Hepatocyte (in vitro differentiated cells): ENCODE measurements at regions not wholly inside any gene's neighbourhood (a gene's known extent, or its start where the extent isn't known, plus 50 kb on each side); places are given as distances from the start of the nearest gene placed in this dataset.

Experiments
- EZH2 ChIP-seq: fragments of 200-600 bp; sonication (generic); IDR thresholded peaks from 2 replicates; pipeline ENCODE4 v1.6.1; 2016; ENCODE audit warnings: antibody characterized with exemption, mild to moderate bottlenecking, borderline replicate concordance
- EZH2phosphoT487 ChIP-seq: fragments of 200-600 bp; sonication (generic); IDR thresholded peaks from one replicate; pipeline ENCODE4 v1.6.1; 2018; ENCODE audit warnings: antibody characterized with exemption, mild to moderate bottlenecking, low read depth, moderate library complexity; ENCODE audit not compliant: unreplicated experiment, severe bottlenecking
- TF ChIP-seq, protein P1 (sequence below): fragments of 200-600 bp; sonication (generic); IDR thresholded peaks from 2 replicates; pipeline ENCODE4 v1.5.1; 2016; ENCODE audit warnings: antibody characterized with exemption, mild to moderate bottlenecking; ENCODE audit not compliant: poor library complexity

DNA sequence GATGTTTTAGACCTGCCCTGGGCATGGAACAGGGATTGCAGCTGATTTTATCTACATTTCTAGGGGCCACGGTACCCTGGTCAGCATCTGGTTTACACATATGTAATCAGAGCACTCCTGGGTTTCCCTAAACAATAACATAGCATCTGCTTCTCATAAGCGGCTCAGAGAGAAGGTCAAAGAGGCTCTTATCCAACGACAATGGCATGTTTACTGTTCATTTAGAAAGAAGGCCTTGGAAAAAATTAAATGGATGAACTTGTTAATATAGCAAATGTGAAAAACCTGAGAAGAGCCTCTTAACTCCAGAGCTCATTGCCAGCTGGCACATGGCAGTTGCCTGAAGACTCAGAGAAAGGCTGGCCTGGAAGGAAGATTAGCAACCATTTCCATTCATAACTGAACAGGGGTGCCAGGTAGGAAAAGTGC, 202.8 kb upstream of the THUMPD2 start:
- TF ChIP-seq, protein P1, sequence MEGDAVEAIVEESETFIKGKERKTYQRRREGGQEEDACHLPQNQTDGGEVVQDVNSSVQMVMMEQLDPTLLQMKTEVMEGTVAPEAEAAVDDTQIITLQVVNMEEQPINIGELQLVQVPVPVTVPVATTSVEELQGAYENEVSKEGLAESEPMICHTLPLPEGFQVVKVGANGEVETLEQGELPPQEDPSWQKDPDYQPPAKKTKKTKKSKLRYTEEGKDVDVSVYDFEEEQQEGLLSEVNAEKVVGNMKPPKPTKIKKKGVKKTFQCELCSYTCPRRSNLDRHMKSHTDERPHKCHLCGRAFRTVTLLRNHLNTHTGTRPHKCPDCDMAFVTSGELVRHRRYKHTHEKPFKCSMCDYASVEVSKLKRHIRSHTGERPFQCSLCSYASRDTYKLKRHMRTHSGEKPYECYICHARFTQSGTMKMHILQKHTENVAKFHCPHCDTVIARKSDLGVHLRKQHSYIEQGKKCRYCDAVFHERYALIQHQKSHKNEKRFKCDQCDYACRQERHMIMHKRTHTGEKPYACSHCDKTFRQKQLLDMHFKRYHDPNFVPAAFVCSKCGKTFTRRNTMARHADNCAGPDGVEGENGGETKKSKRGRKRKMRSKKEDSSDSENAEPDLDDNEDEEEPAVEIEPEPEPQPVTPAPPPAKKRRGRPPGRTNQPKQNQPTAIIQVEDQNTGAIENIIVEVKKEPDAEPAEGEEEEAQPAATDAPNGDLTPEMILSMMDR = no peak
- TF ChIP-seq EZH2phosphoT487 (no peak), EZH2 (no peak)
